ENCODE measurements at regions not wholly inside any gene's neighbourhood (a gene's known extent, or its start where the extent isn't known, plus 50 kb on each side); places are given as distances from the start of the nearest gene placed in this dataset.

GRCh38 chr6:170180671-170181337 lies 110.1 kb downstream of the DLL1 start:
- no peak for TF ChIP-seq POLR2A (IDR thresholded peaks at IDR 0.05)
- TF ChIP-seq CTCF (IDR thresholded peaks at IDR 0.05) = no peak

All from testis (tissue), 2 donors.